AG08396 (cell line): ENCODE measurements at regions not wholly inside any gene's neighbourhood (a gene's known extent, or its start where the extent isn't known, plus 50 kb on each side); places are given as distances from the start of the nearest gene placed in this dataset.
"Not testable (repeated sequence)": the region's sequence is repeated elsewhere in the genome, so short reads cannot be mapped to it uniquely, and the experiment has no call there.

Experiments used
- DNase-seq: peaks from one replicate; pipeline ENCODE4 v3.0.0; 2012; ENCODE audit warnings: low spot score, mixed read lengths

- DNase-seq: no peak
These were observed 197.0 kb downstream of the FAM181B start for GRCh38 chr11:82536706-82537105.

GRCh38 chr11:82533628-82534327, 199.9 kb downstream of the FAM181B start:
- no peak for DNase-seq

- DNase-seq: no peak
These were observed 203.7 kb downstream of the FAM181B start for GRCh38 chr11:82529936-82530335.

GRCh38 chr11:82527081-82527584, 206.5 kb downstream of the FAM181B start:
- DNase-seq: no peak

- DNase-seq: no peak
These were observed 210.5 kb downstream of the FAM181B start for GRCh38 chr11:82523141-82523540.

- DNase-seq: no peak
These were observed 212.2 kb downstream of the FAM181B start for GRCh38 chr11:82521427-82521826.

GRCh38 chr11:82507288-82507687, 226.4 kb downstream of the FAM181B start:
- no peak for DNase-seq

- no peak for DNase-seq
These were observed 228.3 kb downstream of the FAM181B start for GRCh38 chr11:82505379-82505778.

GRCh38 chr11:82501174-82501573, 232.5 kb downstream of the FAM181B start:
- not testable (repeated sequence) for DNase-seq

- no peak for DNase-seq
These were observed 238.7 kb downstream of the FAM181B start for GRCh38 chr11:82494988-82495432.

GRCh38 chr11:82474876-82475275, 258.8 kb downstream of the FAM181B start:
- no peak for DNase-seq

GRCh38 chr11:82465481-82465880, 268.2 kb downstream of the FAM181B start:
- DNase-seq: no peak

- DNase-seq: no peak
These were observed 270.9 kb downstream of the FAM181B start for GRCh38 chr11:82462608-82463242.

- DNase-seq: no peak
These were observed 274.9 kb downstream of the FAM181B start for GRCh38 chr11:82458761-82459160.

- no peak for DNase-seq
These were observed 275.5 kb downstream of the FAM181B start for GRCh38 chr11:82458147-82458546.

GRCh38 chr11:82450996-82451395, 282.7 kb downstream of the FAM181B start:
- no peak for DNase-seq

- no peak for DNase-seq
These were observed 327.1 kb downstream of the FAM181B start for GRCh38 chr11:82406611-82407010.

GRCh38 chr11:82405421-82405820, 328.2 kb downstream of the FAM181B start:
- DNase-seq: no peak

- no peak for DNase-seq
These were observed 328.7 kb downstream of the FAM181B start for GRCh38 chr11:82404981-82405380.

GRCh38 chr11:82403640-82404305, 329.9 kb downstream of the FAM181B start:
- no peak for DNase-seq

GRCh38 chr11:82398300-82398815, 335.3 kb downstream of the FAM181B start:
- DNase-seq: no peak

GRCh38 chr11:82396639-82397038, 337.0 kb downstream of the FAM181B start:
- not testable (repeated sequence) for DNase-seq

GRCh38 chr11:82384308-82384707, 349.4 kb downstream of the FAM181B start:
- DNase-seq: no peak
